PC-3 (cell line): ENCODE measurements at regions not wholly inside any gene's neighbourhood (a gene's known extent, or its start where the extent isn't known, plus 50 kb on each side); places are given as distances from the start of the nearest gene placed in this dataset.
"Not testable (repeated sequence)": the region's sequence is repeated elsewhere in the genome, so short reads cannot be mapped to it uniquely, and the experiment has no call there.

ENCODE experiments used
- ATAC-seq: fragments of 200-7000 bp; cut with Tn5 transposase; 2 replicates; pipeline ENCODE4 v1.9.1; 2020; ENCODE audit warnings: mild to moderate bottlenecking, moderate library complexity
- BruUV-seq: library from RNA; stranded (reverse); fragments of 400-500 nt; replicated peaks from 2 replicates; lab custom pipeline; 2021; lab: Mats Ljungman, UMichigan
- CTCF ChIA-PET: fragments of 300-600 bp; sonication (Branson Sonifier 250); formaldehyde crosslinking; loops from one replicate; lab custom pipeline; 2022; ENCODE audit warnings: antibody characterized with exemption; lab: Charles Lee
- POLR2A ChIA-PET: fragments of 300-600 bp; sonication (Branson Sonifier 250); formaldehyde crosslinking; loops from one replicate; lab custom pipeline; 2022; ENCODE audit warnings: antibody characterized with exemption; ENCODE audit not compliant: unreplicated experiment; lab: Charles Lee
- DNase-seq: peaks from one replicate; pipeline ENCODE4 v3.0.0-alpha.2; 2015
- H2AFZ ChIP-seq: fragments of 300-600 bp; sonication (generic); 2 replicates; pipeline ENCODE4 v1.6.0; 2016; ENCODE audit warnings: antibody characterized with exemption, low read length
- H3F3A ChIP-seq: fragments of 300-600 bp; sonication (generic); one replicate; pipeline ENCODE4 v1.6.0; 2017; ENCODE audit warnings: antibody characterized with exemption, low read length, control low read depth, mild to moderate bottlenecking; ENCODE audit not compliant: unreplicated experiment
- H3K27ac ChIP-seq: fragments of 300-600 bp; sonication (generic); 2 replicates; pipeline ENCODE4 v1.5.1; 2016; ENCODE audit warnings: mild to moderate bottlenecking, low read length
- H3K27me3 ChIP-seq: fragments of 300-600 bp; sonication (generic); 2 replicates; pipeline ENCODE4 v1.6.1; 2016; ENCODE audit warnings: low read length, mixed read lengths
- H3K36me3 ChIP-seq: fragments of 300-600 bp; sonication (generic); 2 replicates; pipeline ENCODE4 v1.6.1; 2016; ENCODE audit warnings: low read depth, mixed run types, low read length, mixed read lengths
- H3K4me1 ChIP-seq: fragments of 300-600 bp; sonication (generic); 2 replicates; pipeline ENCODE4 v1.5.1; 2016; ENCODE audit warnings: low read length; ENCODE audit not compliant: insufficient read depth
- H3K4me2 ChIP-seq: fragments of 300-600 bp; sonication (generic); 2 replicates; pipeline ENCODE4 v1.6.0; 2016; ENCODE audit warnings: low read length
- H3K4me3 ChIP-seq: fragments of 300-600 bp; sonication (generic); 2 replicates; pipeline ENCODE4 v1.5.1; 2016; ENCODE audit warnings: mild to moderate bottlenecking, low read length, mixed read lengths
- H3K79me2 ChIP-seq: fragments of 300-600 bp; sonication (generic); 2 replicates; pipeline ENCODE4 v1.6.1; 2017; ENCODE audit warnings: low read length, mixed read lengths
- H3K9ac ChIP-seq: fragments of 300-600 bp; sonication (generic); 2 replicates; pipeline ENCODE4 v1.6.0; 2016; ENCODE audit warnings: mild to moderate bottlenecking, low read length
- H3K9me2 ChIP-seq: fragments of 300-600 bp; sonication (generic); replicated peaks from 2 replicates; pipeline ENCODE4 v1.6.1; 2016; ENCODE audit warnings: mixed run types, low read length, mixed read lengths
- H3K9me3 ChIP-seq: fragments of 300-600 bp; sonication (generic); 2 replicates; pipeline ENCODE4 v1.6.1; 2016; ENCODE audit warnings: low read length, mixed read lengths
- H4K20me1 ChIP-seq: fragments of 300-600 bp; sonication (generic); 2 replicates; pipeline ENCODE4 v1.6.1; 2016; ENCODE audit warnings: low read length, mixed read lengths
- intact Hi-C: fragments of 100-400 bp; cut with micrococcal nuclease; formaldehyde crosslinking; loops from 2 replicates; pipeline ENCODE4 v1.9.0; 2023

DNA sequence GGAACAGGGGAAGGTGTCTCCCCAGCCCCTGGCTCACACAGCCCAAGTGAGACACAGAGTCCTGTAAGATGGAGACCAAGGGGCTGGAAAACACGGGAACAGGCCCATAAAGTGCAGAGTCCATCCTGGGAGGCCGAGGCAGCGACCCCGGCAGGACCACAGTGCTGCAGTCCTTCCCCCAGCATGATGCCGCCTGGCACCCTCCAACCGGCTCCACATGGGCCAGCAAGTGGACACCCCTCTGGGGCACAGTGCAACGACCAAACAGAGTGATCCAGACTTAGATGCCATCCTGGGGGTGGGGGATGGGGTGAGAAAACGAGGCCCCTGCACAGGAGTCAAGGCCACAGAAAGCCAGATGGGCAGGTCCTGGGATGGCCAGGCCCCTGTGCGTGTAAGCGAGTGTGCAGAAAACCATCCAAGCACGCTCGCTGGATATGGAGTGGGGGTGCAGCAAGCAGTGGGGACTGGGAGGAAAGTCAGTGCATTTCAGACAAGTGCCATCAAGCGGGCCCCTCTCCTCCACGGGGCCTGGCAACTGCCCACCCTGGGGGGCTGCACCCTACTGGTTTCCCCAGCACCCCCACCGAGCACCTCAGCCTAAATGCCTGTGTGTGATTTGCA lies 104.7 kb downstream of the NPIPB11 start:
- H3K4me3 ChIP-seq, H2AFZ ChIP-seq, H3K9ac ChIP-seq, BruUV-seq, H3K9me2 ChIP-seq, H3K36me3 ChIP-seq, POLR2A ChIA-PET, H3F3A ChIP-seq, H3K4me1 ChIP-seq, DNase-seq, ATAC-seq, H3K9me3 ChIP-seq, H3K27me3 ChIP-seq, H3K27ac ChIP-seq, H3K79me2 ChIP-seq, H3K4me2 ChIP-seq, intact Hi-C loops, H4K20me1 ChIP-seq, CTCF ChIA-PET: not testable (repeated sequence)

DNA sequence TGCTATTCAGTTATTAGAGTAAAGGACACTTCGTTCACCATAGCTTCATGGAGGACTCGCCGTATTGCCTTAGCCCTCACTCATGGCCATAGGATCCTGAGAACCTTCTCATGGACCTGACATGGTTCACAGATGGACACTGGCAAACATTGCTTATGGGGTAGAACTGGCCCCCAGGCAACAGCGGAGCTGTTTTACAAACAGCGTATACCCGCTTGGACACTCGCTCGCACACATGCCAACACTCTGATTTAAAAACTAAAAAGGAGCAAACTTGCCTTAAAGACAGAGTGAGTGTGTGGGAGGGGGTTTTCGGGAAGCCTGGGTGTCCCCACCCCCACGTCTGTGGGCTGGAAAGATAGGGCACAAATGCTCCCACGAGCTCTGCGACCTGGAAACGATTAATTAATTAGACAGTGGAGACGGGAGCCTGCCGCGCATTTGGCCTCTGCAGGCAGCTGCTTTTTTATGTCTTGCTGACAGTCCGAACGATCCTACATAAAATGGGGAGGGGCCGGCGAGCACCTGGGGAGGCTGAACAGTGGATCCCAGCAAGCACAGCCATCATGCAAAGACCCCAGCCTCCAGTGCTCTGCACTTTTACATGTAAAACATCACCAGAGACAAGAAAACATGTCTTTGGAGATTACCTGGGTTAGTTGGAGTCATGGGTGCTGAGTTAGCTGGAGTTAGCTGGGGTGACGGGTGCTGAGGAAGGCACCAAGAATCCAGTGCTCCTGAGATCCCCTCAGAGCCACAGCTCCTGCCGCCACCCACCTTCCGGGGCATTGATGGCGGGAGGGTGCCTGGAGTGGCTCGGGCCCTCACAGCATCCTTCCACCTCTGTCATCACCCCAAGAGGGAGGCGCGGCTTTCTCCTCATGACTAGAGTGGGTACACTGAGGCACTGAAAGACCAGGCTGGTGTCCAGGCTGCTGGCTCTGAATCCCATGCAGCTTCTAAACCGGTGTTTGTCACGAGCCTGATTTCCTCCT lies 105.7 kb downstream of the NPIPB11 start:
- H3F3A ChIP-seq, BruUV-seq, CTCF ChIA-PET, intact Hi-C loops, H3K4me2 ChIP-seq, H3K9ac ChIP-seq, H3K4me3 ChIP-seq, DNase-seq, H2AFZ ChIP-seq, H3K27ac ChIP-seq, H3K36me3 ChIP-seq, H3K9me2 ChIP-seq, H3K9me3 ChIP-seq, H3K79me2 ChIP-seq, H3K4me1 ChIP-seq, H4K20me1 ChIP-seq, POLR2A ChIA-PET, ATAC-seq, H3K27me3 ChIP-seq: not testable (repeated sequence)

DNA sequence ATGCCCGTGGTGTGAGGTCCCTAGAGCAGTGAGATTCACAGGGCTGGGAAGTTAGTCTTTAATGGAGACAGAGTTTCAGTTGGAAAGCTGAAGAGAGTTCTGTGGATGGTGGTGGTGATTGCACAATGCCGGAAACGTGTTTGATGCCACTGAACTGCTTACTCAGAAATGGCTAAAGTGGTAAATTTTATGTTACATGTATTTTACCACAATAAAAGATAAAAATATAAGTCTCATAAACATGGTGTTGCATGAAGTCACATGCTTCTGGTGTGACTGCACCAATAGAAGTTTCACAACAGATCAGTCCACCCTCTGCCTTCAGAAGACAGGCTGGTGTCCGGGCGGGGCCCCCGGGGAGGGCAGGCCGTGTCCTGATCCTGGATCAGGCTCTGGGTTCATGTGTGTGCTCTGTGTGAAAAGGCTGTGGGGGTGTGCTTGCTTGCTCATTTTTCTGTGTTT lies 106.5 kb downstream of the NPIPB11 start:
- H3K4me2 ChIP-seq, H3K9ac ChIP-seq, H3K27me3 ChIP-seq, DNase-seq, H3F3A ChIP-seq, H3K79me2 ChIP-seq, intact Hi-C loops, H2AFZ ChIP-seq, ATAC-seq, H3K36me3 ChIP-seq, CTCF ChIA-PET, H3K9me2 ChIP-seq, BruUV-seq, H3K4me3 ChIP-seq, H4K20me1 ChIP-seq, H3K9me3 ChIP-seq, POLR2A ChIA-PET, H3K4me1 ChIP-seq, H3K27ac ChIP-seq: not testable (repeated sequence)

DNA sequence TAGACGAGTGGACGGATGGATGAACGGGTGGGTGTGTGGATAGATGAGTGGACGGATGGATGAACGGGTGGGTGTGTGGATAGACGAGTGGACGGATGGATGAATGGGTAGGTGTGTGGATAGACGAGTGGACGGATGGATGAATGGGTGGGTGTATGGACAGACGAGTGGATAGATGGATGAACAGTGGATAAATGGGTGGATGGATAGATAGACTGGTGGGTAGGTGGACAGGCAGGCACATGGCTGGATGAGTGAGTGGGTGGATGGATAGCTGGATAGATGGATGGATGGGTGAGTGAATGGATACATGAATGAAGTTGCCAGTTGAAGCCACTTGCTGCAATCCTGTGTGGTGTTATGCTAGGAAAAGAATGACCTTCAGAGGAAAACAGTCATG lies 107.5 kb downstream of the NPIPB11 start:
- POLR2A ChIA-PET, H3K9ac ChIP-seq, ATAC-seq, CTCF ChIA-PET, H3K36me3 ChIP-seq, H3K27ac ChIP-seq, DNase-seq, H3K9me2 ChIP-seq, BruUV-seq, H3K4me2 ChIP-seq, H4K20me1 ChIP-seq, H3K4me3 ChIP-seq, H2AFZ ChIP-seq, H3K9me3 ChIP-seq, H3K79me2 ChIP-seq, intact Hi-C loops, H3F3A ChIP-seq, H3K4me1 ChIP-seq, H3K27me3 ChIP-seq: not testable (repeated sequence)

DNA sequence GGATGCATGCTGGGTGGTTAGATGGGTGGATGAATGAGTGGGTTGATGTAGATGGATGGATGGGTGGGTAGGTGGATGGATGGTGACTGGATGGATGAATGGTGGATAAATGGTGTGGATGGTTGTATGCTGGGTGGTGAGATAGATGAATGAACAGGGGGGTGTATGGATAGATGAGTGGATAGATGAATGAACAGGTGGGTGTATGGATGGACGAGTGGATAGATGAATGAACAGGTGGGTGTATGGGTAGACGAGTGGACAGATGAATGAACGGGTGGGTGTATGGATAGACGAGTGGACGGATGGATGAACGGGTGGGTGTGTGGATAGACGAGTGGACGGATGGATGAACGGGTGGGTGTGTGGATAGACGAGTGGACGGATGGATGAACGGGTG lies 108.2 kb downstream of the NPIPB11 start:
- H3F3A ChIP-seq, H3K36me3 ChIP-seq, CTCF ChIA-PET, BruUV-seq, H2AFZ ChIP-seq, H3K4me2 ChIP-seq, H3K9ac ChIP-seq, POLR2A ChIA-PET, intact Hi-C loops, H3K27me3 ChIP-seq, H3K27ac ChIP-seq, ATAC-seq, H3K9me3 ChIP-seq, DNase-seq, H3K9me2 ChIP-seq, H3K4me3 ChIP-seq, H3K4me1 ChIP-seq, H3K79me2 ChIP-seq, H4K20me1 ChIP-seq: not testable (repeated sequence)

DNA sequence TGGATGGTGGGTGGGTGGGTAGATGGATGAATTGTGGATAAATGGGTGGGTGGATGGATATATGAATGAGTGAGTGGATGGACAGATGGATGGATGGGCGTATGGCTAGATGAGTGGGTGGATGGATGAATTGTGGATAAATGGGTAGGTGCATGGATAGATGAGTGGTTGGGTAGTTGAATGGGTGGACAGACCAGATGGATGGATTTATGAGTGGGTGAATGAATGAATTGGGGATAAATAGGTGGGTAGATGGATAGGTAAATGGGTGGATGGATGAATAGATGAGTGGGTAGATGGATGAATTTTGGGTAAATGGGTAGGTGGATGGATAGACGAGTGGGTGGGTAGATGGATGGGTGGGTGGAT lies 108.7 kb downstream of the NPIPB11 start:
- H3K79me2 ChIP-seq, H3K27ac ChIP-seq, H4K20me1 ChIP-seq, H3K27me3 ChIP-seq, H2AFZ ChIP-seq, ATAC-seq, BruUV-seq, DNase-seq, H3K36me3 ChIP-seq, H3K9ac ChIP-seq, H3K4me2 ChIP-seq, H3K9me3 ChIP-seq, POLR2A ChIA-PET, H3K4me3 ChIP-seq, CTCF ChIA-PET, intact Hi-C loops, H3K9me2 ChIP-seq, H3K4me1 ChIP-seq, H3F3A ChIP-seq: not testable (repeated sequence)
